Neural progenitor cell (in vitro differentiated cells): ENCODE measurements at regions not wholly inside any gene's neighbourhood (a gene's known extent, or its start where the extent isn't known, plus 50 kb on each side); places are given as distances from the start of the nearest gene placed in this dataset.
A peak's percentile ranks its signal among the peaks of the same experiment; 100 is the strongest.
"Not testable (repeated sequence)": the region's sequence is repeated elsewhere in the genome, so short reads cannot be mapped to it uniquely, and the experiment has no call there.

Source experiments
- DNase-seq: peaks from one replicate; pipeline ENCODE4 v3.0.0-alpha.2; 2016; ENCODE audit warnings: low spot score
- H2AFZ ChIP-seq: fragments of 200-600 bp; sonication (generic); replicated peaks from 2 replicates; pipeline ENCODE4 v1.6.1; 2016; ENCODE audit warnings: antibody characterized with exemption
- H3F3A ChIP-seq: fragments of 200-600 bp; sonication (generic); 2 replicates; pipeline ENCODE4 v1.6.1; 2016; ENCODE audit warnings: antibody characterized with exemption, low read depth
- H3K27ac ChIP-seq: fragments of 200-600 bp; sonication (generic); 2 replicates; pipeline ENCODE4 v1.5.1; 2016; ENCODE audit warnings: mild to moderate bottlenecking
- H3K27me3 ChIP-seq: fragments of 200-600 bp; sonication (generic); 2 replicates; pipeline ENCODE4 v1.6.1; 2016; ENCODE audit warnings: mild to moderate bottlenecking, moderate library complexity
- H3K36me3 ChIP-seq: fragments of 200-600 bp; sonication (generic); 2 replicates; pipeline ENCODE4 v1.5.1; 2016
- H3K4me1 ChIP-seq: fragments of 200-600 bp; sonication (generic); 2 replicates; pipeline ENCODE4 v1.6.1; 2016; ENCODE audit warnings: mixed run types
- H3K4me2 ChIP-seq: fragments of 200-600 bp; sonication (generic); 2 replicates; pipeline ENCODE4 v1.6.1; 2016
- H3K4me3 ChIP-seq: fragments of 200-600 bp; sonication (generic); 2 replicates; pipeline ENCODE4 v1.5.1; 2016
- H3K79me2 ChIP-seq: fragments of 200-600 bp; sonication (generic); 2 replicates; pipeline ENCODE4 v1.6.1; 2016; ENCODE audit warnings: low read depth
- H3K9ac ChIP-seq: fragments of 200-600 bp; sonication (generic); 2 replicates; pipeline ENCODE4 v1.6.1; 2016
- H3K9me3 ChIP-seq: fragments of 200-600 bp; sonication (generic); 2 replicates; pipeline ENCODE4 v1.5.1; 2016; ENCODE audit warnings: low read depth
- H4K20me1 ChIP-seq: fragments of 200-600 bp; sonication (generic); 2 replicates; pipeline ENCODE4 v1.6.1; 2016; ENCODE audit warnings: low read depth
- H3K27ac Mint-ChIP-seq: 3 replicates; pipeline ENCODE4 v1.8.0; 2021; ENCODE audit warnings: mixed read lengths
- H3K27me3 Mint-ChIP-seq: 2 replicates; pipeline ENCODE4 v1.8.0; 2022; ENCODE audit warnings: low read depth, mild to moderate bottlenecking, inconsistent platforms, moderate library complexity, mixed read lengths; ENCODE audit not compliant: insufficient read depth
- H3K36me3 Mint-ChIP-seq: 3 replicates; pipeline ENCODE4 v1.8.0; 2021; ENCODE audit warnings: mixed read lengths
- H3K4me1 Mint-ChIP-seq: 3 replicates; pipeline ENCODE4 v1.8.0; 2021; ENCODE audit warnings: mixed read lengths
- H3K4me3 Mint-ChIP-seq: 3 replicates; pipeline ENCODE4 v1.8.0; 2021; ENCODE audit warnings: mild to moderate bottlenecking, moderate library complexity, mixed read lengths
- H3K9me3 Mint-ChIP-seq: 3 replicates; pipeline ENCODE4 v1.8.0; 2020; ENCODE audit warnings: mixed read lengths
- EZH2 ChIP-seq: fragments of 200-600 bp; sonication (generic); IDR thresholded peaks from 2 replicates; pipeline ENCODE4 v1.6.1; 2017; ENCODE audit warnings: antibody characterized with exemption, mild to moderate bottlenecking, moderate library complexity
- EZH2phosphoT487 ChIP-seq: fragments of 200-600 bp; sonication (generic); IDR thresholded peaks from 2 replicates; pipeline ENCODE4 v1.6.1; 2017; ENCODE audit warnings: antibody characterized with exemption
- TF ChIP-seq, protein P1 (sequence below): fragments of 200-600 bp; sonication (generic); IDR thresholded peaks from 2 replicates; pipeline ENCODE4 v1.5.1; 2017; ENCODE audit warnings: antibody characterized with exemption, mild to moderate bottlenecking

DNA sequence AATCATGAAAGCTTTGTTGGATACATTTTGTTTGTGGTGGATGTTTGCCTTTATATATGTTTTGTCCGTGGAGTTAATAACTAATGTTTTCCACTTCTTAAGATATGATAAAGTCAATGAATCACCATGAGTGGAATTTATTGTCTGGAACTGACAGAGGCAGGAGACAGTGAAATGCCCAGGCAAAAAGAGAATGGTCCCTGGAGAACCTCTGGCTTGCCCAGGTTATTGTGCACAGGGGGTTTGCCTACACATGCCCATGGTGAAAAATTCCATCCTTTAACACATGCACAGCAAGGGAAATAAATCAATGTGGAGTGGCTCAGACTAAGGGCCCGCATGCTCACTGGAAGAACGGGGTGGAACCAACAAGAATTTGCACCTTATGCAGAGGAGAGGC, 964.3 kb upstream of the GRIA3 start:
- Histone ChIP-seq H3F3A (peaks cover 42% of the 10 kb centered on the region), H3K9me3 (no peaks in the 10 kb centered on the region), H3K79me2 (peaks cover 76% of the 10 kb centered on the region), H3K9ac (no peak overlapping the region), H3K27ac (peak overlapping the region; percentile 96), H3K4me2 (peak overlapping the region; percentile 94), H3K4me1 (peaks cover 36% of the 10 kb centered on the region), H4K20me1 (no peaks in the 10 kb centered on the region), H3K36me3 (peaks cover 5% of the 10 kb centered on the region), H3K4me3 (no peak overlapping the region), H2AFZ (no peak overlapping the region), H3K27me3 (no peaks in the 10 kb centered on the region)
- Mint-ChIP-seq H3K27me3 (peaks cover 25% of the 10 kb centered on the region), H3K9me3 (peaks cover 7% of the 10 kb centered on the region), H3K27ac (no peak overlapping the region), H3K36me3 (no peaks in the 10 kb centered on the region), H3K4me3 (no peak overlapping the region), H3K4me1 (peaks cover 20% of the 10 kb centered on the region)
- TF ChIP-seq EZH2phosphoT487 (no peak), EZH2 (no peak)
- TF ChIP-seq, protein P1, sequence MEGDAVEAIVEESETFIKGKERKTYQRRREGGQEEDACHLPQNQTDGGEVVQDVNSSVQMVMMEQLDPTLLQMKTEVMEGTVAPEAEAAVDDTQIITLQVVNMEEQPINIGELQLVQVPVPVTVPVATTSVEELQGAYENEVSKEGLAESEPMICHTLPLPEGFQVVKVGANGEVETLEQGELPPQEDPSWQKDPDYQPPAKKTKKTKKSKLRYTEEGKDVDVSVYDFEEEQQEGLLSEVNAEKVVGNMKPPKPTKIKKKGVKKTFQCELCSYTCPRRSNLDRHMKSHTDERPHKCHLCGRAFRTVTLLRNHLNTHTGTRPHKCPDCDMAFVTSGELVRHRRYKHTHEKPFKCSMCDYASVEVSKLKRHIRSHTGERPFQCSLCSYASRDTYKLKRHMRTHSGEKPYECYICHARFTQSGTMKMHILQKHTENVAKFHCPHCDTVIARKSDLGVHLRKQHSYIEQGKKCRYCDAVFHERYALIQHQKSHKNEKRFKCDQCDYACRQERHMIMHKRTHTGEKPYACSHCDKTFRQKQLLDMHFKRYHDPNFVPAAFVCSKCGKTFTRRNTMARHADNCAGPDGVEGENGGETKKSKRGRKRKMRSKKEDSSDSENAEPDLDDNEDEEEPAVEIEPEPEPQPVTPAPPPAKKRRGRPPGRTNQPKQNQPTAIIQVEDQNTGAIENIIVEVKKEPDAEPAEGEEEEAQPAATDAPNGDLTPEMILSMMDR, result no peak
- DNase-seq, result no peak

DNA sequence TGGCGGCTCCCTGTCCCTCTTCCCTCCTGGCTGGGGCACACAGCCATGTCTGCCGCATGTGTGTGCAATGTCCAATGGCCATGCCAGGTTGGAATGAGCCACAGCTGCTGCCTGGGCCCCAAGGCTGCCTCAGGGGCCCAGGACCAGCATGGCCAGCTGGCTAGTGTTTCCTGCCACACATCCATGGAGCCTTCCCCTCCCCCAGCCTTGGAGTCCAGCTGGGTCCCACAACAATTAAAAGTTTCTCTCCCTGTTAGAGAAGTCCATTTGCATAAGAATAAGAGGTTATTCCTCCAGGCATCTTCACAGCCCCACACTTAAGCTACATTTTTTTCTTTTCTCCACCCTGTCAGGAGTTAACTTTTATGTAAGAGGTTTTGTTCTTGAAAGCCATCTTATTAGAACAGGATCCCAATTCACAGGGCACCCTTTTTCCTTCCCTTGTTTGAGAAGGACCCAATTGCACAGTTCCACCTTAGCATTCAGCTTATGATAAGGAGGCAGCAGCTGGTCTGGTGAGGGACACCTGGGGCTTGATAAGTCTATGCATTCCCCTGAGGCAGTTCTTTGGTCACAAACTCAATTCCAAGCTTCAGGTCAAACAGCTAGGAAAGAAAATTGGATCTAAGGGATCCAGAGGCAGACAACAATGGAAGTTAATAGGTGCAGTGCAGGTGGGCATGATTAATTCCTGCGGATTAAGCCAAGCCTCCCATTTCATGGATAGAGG, 963.3 kb upstream of the GRIA3 start:
- Mint-ChIP-seq H3K36me3 (no peaks in the 10 kb centered on the region), H3K4me3 (peak overlapping the region; percentile 8), H3K9me3 (peaks cover 7% of the 10 kb centered on the region), H3K4me1 (peaks cover 20% of the 10 kb centered on the region), H3K27me3 (peaks cover 26% of the 10 kb centered on the region), H3K27ac (no peak overlapping the region)
- H3K36me3 ChIP-seq, result peaks cover 5% of the 10 kb centered on the region
- H4K20me1 ChIP-seq, result no peaks in the 10 kb centered on the region
- no peaks in the 10 kb centered on the region for H3K9me3 ChIP-seq
- H3K4me1 ChIP-seq, result peaks cover 36% of the 10 kb centered on the region
- no peak overlapping the region for H3K9ac ChIP-seq
- H3K79me2 ChIP-seq, result peaks cover 77% of the 10 kb centered on the region
- H3K4me2 ChIP-seq, result peak overlapping the region; percentile 94
- TF ChIP-seq, protein P1, result no peak
- no peak for TF ChIP-seq EZH2
- TF ChIP-seq EZH2phosphoT487, result no peak
- H3K27ac ChIP-seq, result peak overlapping the region; percentile 96
- H3F3A ChIP-seq, result peaks cover 42% of the 10 kb centered on the region
- DNase-seq, result peak; percentile 87
- H3K4me3 ChIP-seq, result peak overlapping the region; percentile 62
- no peak overlapping the region for H2AFZ ChIP-seq
- H3K27me3 ChIP-seq, result no peaks in the 10 kb centered on the region

DNA sequence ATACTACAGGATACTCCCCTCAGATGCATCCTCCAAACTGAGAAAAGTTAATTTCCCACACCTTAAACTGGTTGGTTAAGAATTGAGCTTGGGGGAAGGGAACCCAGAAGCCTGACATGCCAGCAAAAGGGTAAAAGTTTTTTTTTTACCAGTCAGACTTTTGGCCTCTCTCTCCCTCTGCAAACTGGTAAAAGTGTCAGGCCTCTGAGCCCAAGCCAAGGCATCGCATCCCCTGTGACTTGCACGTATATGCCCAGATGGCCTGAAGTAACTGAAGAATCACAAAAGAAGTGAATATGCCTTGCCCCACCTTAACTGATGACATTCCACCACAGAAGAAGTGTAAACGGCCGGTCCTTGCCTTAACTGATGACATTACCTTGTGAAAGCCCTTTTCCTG, 962.3 kb upstream of the GRIA3 start:
- Histone ChIP-seq H3K79me2 (peaks cover 79% of the 10 kb centered on the region), H3K27ac (peak overlapping the region; percentile 96), H3K4me2 (peak overlapping the region; percentile 94), H3K4me3 (peak overlapping the region; percentile 62), H3K4me1 (peaks cover 36% of the 10 kb centered on the region), H3F3A (peaks cover 42% of the 10 kb centered on the region)
- not testable (repeated sequence) for H3K36me3 ChIP-seq, H3K9ac ChIP-seq, H3K27me3 ChIP-seq, H2AFZ ChIP-seq, H3K9me3 ChIP-seq, H3K4me3 Mint-ChIP-seq, H4K20me1 ChIP-seq, H3K36me3 Mint-ChIP-seq, H3K9me3 Mint-ChIP-seq, H3K27ac Mint-ChIP-seq, DNase-seq
- peaks cover 20% of the 10 kb centered on the region for H3K4me1 Mint-ChIP-seq
- peaks cover 28% of the 10 kb centered on the region for H3K27me3 Mint-ChIP-seq

DNA sequence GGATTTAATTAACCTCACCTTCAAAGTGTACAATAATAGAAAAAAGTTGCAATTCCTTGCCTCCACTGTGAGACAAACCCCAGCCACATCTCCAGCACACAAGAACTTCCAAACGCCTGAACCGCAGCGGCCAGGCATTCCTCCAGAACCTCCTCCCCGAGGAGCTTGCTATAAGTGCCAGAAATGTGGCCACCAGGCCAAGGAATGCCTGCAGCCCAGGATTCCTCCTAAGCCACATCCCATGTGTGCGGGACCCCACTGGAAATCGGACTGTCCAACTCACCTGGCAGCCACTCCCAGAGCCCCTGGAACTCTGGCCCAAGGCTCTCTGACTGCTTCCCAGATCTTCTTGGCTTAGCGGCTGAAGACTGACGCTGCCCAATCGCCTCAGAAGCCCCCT, 959.9 kb upstream of the GRIA3 start:
- H3K27me3 Mint-ChIP-seq, result peaks cover 28% of the 10 kb centered on the region
- DNase-seq, result peak; percentile 14
- Histone ChIP-seq H3K4me1 (peaks cover 28% of the 10 kb centered on the region), H3K36me3 (peaks cover 12% of the 10 kb centered on the region), H3K79me2 (peaks cover 75% of the 10 kb centered on the region), H3K9ac (peak overlapping the region; percentile 13), H3K4me3 (peak overlapping the region; percentile 62), H3K27ac (peak overlapping the region; percentile 63), H3K4me2 (peak overlapping the region; percentile 83), H3F3A (peaks cover 37% of the 10 kb centered on the region)
- not testable (repeated sequence) for H3K9me3 ChIP-seq, H3K36me3 Mint-ChIP-seq, H3K9me3 Mint-ChIP-seq, H3K27ac Mint-ChIP-seq, H3K4me3 Mint-ChIP-seq, H4K20me1 ChIP-seq, H2AFZ ChIP-seq, H3K27me3 ChIP-seq
- H3K4me1 Mint-ChIP-seq, result peaks cover 20% of the 10 kb centered on the region
